GM20000 (cell line): ENCODE measurements at regions not wholly inside any gene's neighbourhood (a gene's known extent, or its start where the extent isn't known, plus 50 kb on each side); places are given as distances from the start of the nearest gene placed in this dataset.

Source experiments
- DNase-seq: peaks from one replicate; pipeline ENCODE4 v3.0.0; 2012; ENCODE audit warnings: low spot score
- TF ChIP-seq, protein P1 (sequence below): IDR thresholded peaks from 2 replicates; pipeline ENCODE4 v1.5.1; 2012; ENCODE audit warnings: mild to moderate bottlenecking, control low read depth; ENCODE audit errors: extremely low read depth, missing control alignments

DNA sequence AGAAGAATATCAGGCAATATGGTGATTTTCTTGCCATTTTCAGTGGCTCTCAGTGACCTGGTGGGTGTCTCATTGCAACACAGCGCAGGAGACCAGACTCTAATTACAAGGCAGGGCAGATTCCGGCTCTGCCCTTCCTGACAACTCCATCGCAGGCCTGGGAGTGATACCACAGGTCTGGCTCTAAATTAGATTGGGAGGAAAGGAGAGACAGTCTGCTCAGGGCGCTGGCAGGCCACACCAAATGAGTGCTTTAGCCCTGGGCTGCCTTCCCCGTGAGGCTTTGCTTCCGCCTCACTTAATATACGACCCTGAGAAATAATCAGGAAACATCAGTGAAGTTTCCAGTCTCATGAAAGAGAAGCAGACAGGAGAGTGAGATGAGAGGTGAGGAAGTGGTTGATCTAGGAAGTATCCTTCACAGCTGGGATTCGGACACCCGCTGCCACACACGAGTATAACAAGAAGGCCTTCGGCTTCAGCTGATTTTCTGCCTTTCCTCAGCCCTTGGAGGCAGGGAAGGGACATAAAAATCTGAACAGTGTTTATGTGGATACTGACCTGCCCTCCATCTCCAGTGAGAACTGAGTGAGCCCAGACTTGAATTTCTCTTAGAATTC, 73.7 kb upstream of the PROK2 start:
- TF ChIP-seq, protein P1, sequence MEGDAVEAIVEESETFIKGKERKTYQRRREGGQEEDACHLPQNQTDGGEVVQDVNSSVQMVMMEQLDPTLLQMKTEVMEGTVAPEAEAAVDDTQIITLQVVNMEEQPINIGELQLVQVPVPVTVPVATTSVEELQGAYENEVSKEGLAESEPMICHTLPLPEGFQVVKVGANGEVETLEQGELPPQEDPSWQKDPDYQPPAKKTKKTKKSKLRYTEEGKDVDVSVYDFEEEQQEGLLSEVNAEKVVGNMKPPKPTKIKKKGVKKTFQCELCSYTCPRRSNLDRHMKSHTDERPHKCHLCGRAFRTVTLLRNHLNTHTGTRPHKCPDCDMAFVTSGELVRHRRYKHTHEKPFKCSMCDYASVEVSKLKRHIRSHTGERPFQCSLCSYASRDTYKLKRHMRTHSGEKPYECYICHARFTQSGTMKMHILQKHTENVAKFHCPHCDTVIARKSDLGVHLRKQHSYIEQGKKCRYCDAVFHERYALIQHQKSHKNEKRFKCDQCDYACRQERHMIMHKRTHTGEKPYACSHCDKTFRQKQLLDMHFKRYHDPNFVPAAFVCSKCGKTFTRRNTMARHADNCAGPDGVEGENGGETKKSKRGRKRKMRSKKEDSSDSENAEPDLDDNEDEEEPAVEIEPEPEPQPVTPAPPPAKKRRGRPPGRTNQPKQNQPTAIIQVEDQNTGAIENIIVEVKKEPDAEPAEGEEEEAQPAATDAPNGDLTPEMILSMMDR = no peak
- DNase-seq = no peak

DNA sequence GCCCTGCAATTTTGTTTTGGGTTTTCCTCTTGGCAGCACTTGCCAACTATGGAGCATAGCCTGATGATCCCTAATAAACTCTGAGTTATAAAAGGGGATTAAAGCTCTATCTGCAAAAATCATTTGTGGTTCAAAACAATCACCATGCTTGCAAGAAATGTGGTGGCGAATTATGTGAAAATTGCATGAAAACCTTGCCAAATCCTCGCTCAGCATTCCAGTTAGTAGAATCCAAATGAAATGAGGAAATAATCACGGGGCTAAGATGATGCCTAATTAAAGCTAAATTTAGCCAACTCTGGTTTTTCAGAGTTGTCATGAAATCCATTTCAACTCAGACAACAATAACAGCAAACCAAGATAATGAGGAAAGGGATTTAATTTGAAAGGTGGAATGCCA, 73.0 kb upstream of the PROK2 start:
- TF ChIP-seq, protein P1 = no peak
- DNase-seq = no peak

DNA sequence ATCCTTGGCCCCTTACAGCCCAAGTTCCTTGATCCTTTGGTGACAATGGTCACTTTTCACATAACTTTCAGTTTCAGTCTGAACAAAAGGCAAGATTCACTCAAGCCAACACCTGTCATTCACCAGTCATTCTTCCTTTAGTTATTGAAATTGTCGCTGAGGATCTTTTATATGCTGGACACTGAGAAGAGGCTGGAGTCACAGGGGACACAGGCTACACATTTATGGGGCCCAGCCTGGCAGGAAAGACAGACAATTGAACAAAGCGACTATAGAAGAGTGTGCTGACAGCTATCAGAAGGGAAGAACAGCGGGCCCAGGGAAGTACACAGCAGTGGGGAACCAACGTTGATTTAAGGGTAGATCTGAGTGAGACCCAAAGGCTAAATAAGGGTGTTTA, 69.8 kb upstream of the PROK2 start:
- TF ChIP-seq, protein P1 = no peak
- DNase-seq = no peak

DNA sequence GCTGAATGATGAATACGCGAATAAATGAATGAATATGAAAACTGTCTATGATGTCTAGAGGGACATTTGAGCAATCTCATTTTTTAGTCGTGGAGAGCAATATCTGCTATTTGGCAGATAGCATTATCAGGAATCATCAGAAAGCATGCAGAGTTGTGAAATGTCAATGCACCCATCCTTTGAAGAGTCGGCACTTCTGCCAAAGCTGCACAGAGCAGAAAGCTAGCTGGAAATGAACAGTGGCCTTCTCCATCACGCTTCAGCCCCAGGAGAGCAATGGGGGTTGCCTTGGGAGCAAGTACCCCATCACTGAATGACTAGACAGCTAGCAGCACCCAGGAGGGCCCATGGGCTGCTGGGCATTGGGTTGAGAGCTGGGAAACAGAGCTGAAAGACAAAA, 69.1 kb upstream of the PROK2 start:
- TF ChIP-seq, protein P1 = no peak
- no peak for DNase-seq

DNA sequence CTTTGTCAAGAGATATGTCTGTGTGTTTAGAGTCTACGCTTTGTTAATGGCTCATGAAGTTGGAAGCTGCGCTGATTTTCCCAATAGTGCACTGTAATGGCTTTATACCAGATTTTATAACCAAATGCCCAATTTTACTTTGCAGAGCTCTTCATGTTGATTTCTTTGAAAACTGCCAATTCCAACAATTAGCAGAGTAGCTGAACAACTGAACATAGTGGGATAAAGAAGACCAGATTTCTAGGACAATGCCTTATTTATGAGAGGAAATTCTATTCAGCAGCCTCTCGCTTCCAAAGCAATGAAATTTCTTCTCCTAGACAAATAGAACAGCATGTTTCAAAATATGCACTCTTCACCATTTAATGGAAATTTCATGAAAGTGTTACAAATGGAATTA, 66.9 kb upstream of the PROK2 start:
- TF ChIP-seq, protein P1 = no peak
- DNase-seq = no peak

DNA sequence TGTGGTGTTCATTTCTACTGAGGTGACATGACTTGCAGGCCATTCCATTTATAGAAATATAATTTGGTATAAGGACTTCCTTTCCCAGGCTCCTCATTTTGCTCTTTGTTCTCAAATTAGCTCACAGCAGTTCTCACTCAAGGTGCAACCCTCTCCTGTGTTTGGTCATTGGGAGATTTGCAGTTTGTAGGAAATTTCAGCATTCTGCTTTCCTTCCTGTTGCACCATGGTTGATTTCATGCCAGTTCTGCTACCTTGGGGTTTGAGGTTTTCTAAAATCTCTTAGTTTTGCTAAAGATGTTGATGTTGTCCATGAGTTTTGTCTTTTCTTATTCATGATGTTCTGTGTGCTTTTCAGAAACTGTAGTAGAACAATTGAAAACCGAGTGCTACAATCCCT, 65.7 kb upstream of the PROK2 start:
- TF ChIP-seq, protein P1 = no peak
- DNase-seq = no peak

DNA sequence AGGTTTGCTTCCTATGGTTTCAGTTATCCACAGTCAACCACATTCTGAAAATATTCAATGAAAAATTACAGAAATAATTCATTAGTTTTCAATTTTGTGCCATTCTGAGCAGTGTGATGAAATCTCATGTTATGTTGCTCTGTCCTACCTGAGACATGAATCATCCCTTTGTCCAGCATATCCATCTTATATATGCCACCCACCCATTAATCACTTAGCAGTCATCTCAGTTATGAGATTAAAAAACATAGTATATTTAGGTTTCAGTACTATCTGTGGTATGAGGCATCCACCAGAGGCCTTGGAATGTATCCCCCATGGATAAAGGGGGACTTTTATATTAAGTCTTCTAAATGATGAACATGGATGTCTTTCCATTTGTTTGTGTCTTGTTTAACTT, 64.7 kb upstream of the PROK2 start:
- TF ChIP-seq, protein P1 = no peak
- no peak for DNase-seq
